GM23338 (cell line): ENCODE measurements at regions not wholly inside any gene's neighbourhood (a gene's known extent, or its start where the extent isn't known, plus 50 kb on each side); places are given as distances from the start of the nearest gene placed in this dataset.

Experiments used
- ATAC-seq: fragments of 200-7000 bp; cut with Tn5 transposase; 3 replicates; pipeline ENCODE4 v1.9.1; 2020
- DNase-seq: peaks from one replicate; pipeline ENCODE4 v3.0.0-alpha.2; 2015; ENCODE audit warnings: low spot score
- H2AFZ ChIP-seq: fragments of 200-600 bp; sonication (generic); 2 replicates; pipeline ENCODE4 v1.8.0; 2016; ENCODE audit warnings: antibody characterized with exemption, mild to moderate bottlenecking, moderate library complexity
- H3F3A ChIP-seq: fragments of 200-600 bp; sonication (generic); replicated peaks from 2 replicates; pipeline ENCODE4 v1.8.0; 2017; ENCODE audit warnings: antibody characterized with exemption, mixed run types, low read depth
- H3K27ac ChIP-seq: fragments of 200-600 bp; sonication (generic); 2 replicates; pipeline ENCODE4 v1.6.1; 2016; ENCODE audit warnings: low read depth
- H3K27me3 ChIP-seq: fragments of 200-600 bp; sonication (generic); 2 replicates; pipeline ENCODE4 v1.8.0; 2016; ENCODE audit warnings: mild to moderate bottlenecking, mixed run types, moderate library complexity; ENCODE audit not compliant: insufficient read depth
- H3K36me3 ChIP-seq: fragments of 200-600 bp; sonication (generic); 2 replicates; pipeline ENCODE4 v1.8.0; 2016; ENCODE audit warnings: mild to moderate bottlenecking; ENCODE audit not compliant: insufficient read depth
- H3K4me1 ChIP-seq: fragments of 200-600 bp; sonication (generic); 2 replicates; pipeline ENCODE4 v1.8.0; 2016; ENCODE audit warnings: mild to moderate bottlenecking, moderate library complexity; ENCODE audit not compliant: insufficient read depth
- H3K4me2 ChIP-seq: fragments of 200-600 bp; sonication (generic); 2 replicates; pipeline ENCODE4 v1.7.1; 2017; ENCODE audit warnings: mixed run types
- H3K4me3 ChIP-seq: fragments of 200-600 bp; sonication (generic); 2 replicates; pipeline ENCODE4 v1.6.1; 2016; ENCODE audit warnings: mixed run types
- H3K79me2 ChIP-seq: fragments of 200-600 bp; sonication (generic); replicated peaks from 2 replicates; pipeline ENCODE4 v1.8.0; 2017; ENCODE audit warnings: mild to moderate bottlenecking; ENCODE audit not compliant: insufficient read depth
- H3K9me2 ChIP-seq: fragments of 200-600 bp; sonication (generic); 2 replicates; pipeline ENCODE4 v1.8.0; 2017; ENCODE audit not compliant: insufficient read depth
- H4K20me1 ChIP-seq: fragments of 200-600 bp; sonication (generic); replicated peaks from 2 replicates; pipeline ENCODE4 v1.8.0; 2017; ENCODE audit warnings: mild to moderate bottlenecking; ENCODE audit not compliant: insufficient read depth
- H3K27ac Mint-ChIP-seq: 2 replicates; pipeline ENCODE4 v1.8.0; 2020; ENCODE audit warnings: inconsistent platforms, mild to moderate bottlenecking, moderate library complexity, mixed read lengths
- H3K27me3 Mint-ChIP-seq: 3 replicates; pipeline ENCODE4 v1.8.0; 2022; ENCODE audit warnings: low read depth, mild to moderate bottlenecking, moderate library complexity, mixed read lengths, inconsistent platforms; ENCODE audit not compliant: insufficient read depth, poor library complexity
- H3K36me3 Mint-ChIP-seq: 3 replicates; pipeline ENCODE4 v1.8.0; 2021; ENCODE audit warnings: low read depth, mild to moderate bottlenecking, inconsistent platforms, moderate library complexity, mixed read lengths
- H3K4me1 Mint-ChIP-seq: 3 replicates; pipeline ENCODE4 v1.8.0; 2020; ENCODE audit warnings: mild to moderate bottlenecking, inconsistent platforms, mixed read lengths
- H3K4me3 Mint-ChIP-seq: 3 replicates; pipeline ENCODE4 v1.8.0; 2021; ENCODE audit warnings: moderate library complexity, mild to moderate bottlenecking, inconsistent platforms, mixed read lengths
- H3K9me3 Mint-ChIP-seq: 3 replicates; pipeline ENCODE4 v1.8.0; 2020; ENCODE audit warnings: moderate library complexity, mild to moderate bottlenecking, inconsistent platforms, mixed read lengths
- CREB1 ChIP-seq: fragments of 250-450 bp; sonication (Bioruptor Pico); IDR thresholded peaks from 2 replicates; pipeline ENCODE4 v1.5.0; 2020; ENCODE audit warnings: low read depth, mild to moderate bottlenecking, moderate library complexity
- EZH2phosphoT487 ChIP-seq: fragments of 200-600 bp; sonication (generic); IDR thresholded peaks from one replicate; pipeline ENCODE4 v1.8.1; 2018; ENCODE audit warnings: antibody characterized with exemption; ENCODE audit not compliant: unreplicated experiment
- JUNB ChIP-seq: IDR thresholded peaks from one replicate; pipeline ENCODE4 v1.6.1; 2016; ENCODE audit warnings: antibody characterized with exemption; ENCODE audit not compliant: unreplicated experiment
- NANOG ChIP-seq: IDR thresholded peaks from 2 replicates; pipeline ENCODE4 v1.6.1; 2016; ENCODE audit warnings: antibody characterized with exemption, borderline replicate concordance
- POLR2AphosphoS5 ChIP-seq: IDR thresholded peaks from 2 replicates; pipeline ENCODE4 v1.6.1; 2016; ENCODE audit warnings: antibody characterized with exemption, low read depth
- ZNF331 ChIP-seq: fragments of 250-450 bp; sonication (Bioruptor Pico); IDR thresholded peaks from 2 replicates; pipeline ENCODE4 v1.5.0; 2020; ENCODE audit warnings: low read depth, mild to moderate bottlenecking, moderate library complexity
- TF ChIP-seq, protein P1 (sequence below): fragments of 250-450 bp; sonication (Bioruptor Pico); IDR thresholded peaks from 2 replicates; pipeline ENCODE4 v1.5.0; 2020; ENCODE audit warnings: mild to moderate bottlenecking, moderate library complexity
- TF ChIP-seq, protein P2 (sequence below): IDR thresholded peaks from 2 replicates; pipeline ENCODE4 v1.6.1; 2016; ENCODE audit warnings: antibody characterized with exemption

DNA sequence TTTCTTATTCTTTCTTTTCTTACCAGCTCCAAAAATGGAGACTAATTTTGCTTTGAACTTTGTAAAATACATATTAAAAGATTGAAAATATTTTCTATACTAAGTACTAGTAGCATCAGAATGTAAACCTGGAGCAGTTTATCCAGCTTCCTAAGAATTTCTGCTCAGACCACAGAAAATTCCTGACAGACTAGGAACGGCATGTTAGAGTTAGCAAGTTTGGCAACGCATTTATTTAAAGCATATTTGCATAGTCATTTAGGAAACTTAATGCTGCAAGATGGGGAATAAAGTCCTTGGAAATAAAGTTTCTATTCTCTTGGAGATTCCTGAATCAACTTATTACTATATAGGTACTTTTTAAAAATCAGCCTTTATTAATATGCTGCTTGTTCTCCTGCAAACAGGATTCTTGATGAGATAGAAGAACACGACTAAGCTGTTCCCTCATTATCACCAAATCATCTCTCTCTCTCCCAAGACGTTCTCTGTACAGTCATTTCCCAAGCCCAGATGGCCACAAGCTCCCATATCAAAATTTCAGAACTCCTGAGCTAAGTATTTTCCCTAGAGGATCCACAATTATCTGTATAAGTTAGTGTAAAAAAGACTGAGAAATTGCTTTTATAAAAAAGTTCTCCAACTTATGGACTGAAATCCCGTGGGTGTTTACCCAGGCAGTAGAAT lies 305.8 kb upstream of the NEBL start (continued):
- TF ChIP-seq, protein P1, sequence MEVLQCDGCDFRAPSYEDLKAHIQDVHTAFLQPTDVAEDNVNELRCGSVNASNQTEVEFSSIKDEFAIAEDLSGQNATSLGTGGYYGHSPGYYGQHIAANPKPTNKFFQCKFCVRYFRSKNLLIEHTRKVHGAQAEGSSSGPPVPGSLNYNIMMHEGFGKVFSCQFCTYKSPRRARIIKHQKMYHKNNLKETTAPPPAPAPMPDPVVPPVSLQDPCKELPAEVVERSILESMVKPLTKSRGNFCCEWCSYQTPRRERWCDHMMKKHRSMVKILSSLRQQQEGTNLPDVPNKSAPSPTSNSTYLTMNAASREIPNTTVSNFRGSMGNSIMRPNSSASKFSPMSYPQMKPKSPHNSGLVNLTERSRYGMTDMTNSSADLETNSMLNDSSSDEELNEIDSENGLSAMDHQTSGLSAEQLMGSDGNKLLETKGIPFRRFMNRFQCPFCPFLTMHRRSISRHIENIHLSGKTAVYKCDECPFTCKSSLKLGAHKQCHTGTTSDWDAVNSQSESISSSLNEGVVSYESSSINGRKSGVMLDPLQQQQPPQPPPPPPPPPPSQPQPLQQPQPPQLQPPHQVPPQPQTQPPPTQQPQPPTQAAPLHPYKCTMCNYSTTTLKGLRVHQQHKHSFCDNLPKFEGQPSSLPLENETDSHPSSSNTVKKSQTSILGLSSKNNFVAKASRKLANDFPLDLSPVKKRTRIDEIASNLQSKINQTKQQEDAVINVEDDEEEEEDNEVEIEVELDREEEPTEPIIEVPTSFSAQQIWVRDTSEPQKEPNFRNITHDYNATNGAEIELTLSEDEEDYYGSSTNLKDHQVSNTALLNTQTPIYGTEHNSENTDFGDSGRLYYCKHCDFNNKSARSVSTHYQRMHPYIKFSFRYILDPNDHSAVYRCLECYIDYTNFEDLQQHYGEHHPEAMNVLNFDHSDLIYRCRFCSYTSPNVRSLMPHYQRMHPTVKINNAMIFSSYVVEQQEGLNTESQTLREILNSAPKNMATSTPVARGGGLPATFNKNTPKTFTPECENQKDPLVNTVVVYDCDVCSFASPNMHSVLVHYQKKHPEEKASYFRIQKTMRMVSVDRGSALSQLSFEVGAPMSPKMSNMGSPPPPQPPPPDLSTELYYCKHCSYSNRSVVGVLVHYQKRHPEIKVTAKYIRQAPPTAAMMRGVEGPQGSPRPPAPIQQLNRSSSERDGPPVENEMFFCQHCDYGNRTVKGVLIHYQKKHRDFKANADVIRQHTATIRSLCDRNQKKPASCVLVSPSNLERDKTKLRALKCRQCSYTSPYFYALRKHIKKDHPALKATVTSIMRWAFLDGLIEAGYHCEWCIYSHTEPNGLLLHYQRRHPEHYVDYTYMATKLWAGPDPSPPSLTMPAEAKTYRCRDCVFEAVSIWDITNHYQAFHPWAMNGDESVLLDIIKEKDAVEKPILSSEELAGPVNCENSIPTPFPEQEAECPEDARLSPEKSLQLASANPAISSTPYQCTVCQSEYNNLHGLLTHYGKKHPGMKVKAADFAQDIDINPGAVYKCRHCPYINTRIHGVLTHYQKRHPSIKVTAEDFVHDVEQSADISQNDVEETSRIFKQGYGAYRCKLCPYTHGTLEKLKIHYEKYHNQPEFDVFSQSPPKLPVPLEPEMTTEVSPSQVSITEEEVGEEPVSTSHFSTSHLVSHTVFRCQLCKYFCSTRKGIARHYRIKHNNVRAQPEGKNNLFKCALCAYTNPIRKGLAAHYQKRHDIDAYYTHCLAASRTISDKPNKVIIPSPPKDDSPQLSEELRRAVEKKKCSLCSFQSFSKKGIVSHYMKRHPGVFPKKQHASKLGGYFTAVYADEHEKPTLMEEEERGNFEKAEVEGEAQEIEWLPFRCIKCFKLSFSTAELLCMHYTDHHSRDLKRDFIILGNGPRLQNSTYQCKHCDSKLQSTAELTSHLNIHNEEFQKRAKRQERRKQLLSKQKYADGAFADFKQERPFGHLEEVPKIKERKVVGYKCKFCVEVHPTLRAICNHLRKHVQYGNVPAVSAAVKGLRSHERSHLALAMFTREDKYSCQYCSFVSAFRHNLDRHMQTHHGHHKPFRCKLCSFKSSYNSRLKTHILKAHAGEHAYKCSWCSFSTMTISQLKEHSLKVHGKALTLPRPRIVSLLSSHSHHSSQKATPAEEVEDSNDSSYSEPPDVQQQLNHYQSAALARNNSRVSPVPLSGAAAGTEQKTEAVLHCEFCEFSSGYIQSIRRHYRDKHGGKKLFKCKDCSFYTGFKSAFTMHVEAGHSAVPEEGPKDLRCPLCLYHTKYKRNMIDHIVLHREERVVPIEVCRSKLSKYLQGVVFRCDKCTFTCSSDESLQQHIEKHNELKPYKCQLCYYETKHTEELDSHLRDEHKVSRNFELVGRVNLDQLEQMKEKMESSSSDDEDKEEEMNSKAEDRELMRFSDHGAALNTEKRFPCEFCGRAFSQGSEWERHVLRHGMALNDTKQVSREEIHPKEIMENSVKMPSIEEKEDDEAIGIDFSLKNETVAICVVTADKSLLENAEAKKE (CRISPR knock-in tag), result no peak
- TF ChIP-seq EZH2phosphoT487, result no peak

DNA sequence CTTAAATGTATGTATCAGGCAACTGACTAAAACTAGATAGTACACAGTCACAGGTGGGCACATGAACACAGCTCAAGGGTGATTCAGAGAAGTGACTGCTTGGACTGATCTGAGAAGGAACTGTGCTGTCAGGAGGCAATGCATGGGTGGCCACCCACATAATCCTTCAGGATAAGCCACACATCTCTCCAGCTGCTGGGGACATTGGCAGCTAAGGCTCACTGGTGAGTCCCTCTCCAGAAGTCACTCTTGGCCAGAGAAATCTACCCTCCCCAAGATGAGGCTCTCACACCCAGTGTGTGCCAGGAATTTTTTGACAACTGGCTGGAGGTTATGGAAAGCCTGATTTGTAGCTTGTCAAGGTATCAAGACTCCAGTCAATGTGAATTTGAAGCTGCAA lies 302.4 kb upstream of the NEBL start:
- Histone ChIP-seq H4K20me1 (no peaks in the 10 kb centered on the region), H3K36me3 (no peaks in the 10 kb centered on the region), H3K4me1 (peaks cover 3% of the 10 kb centered on the region; the same call in 1 of the 2 replicates), H3K27me3 (no peaks in the 10 kb centered on the region), H3K4me2 (no peak overlapping the region), H3K9me2 (no peaks in the 10 kb centered on the region), H2AFZ (no peak overlapping the region), H3K4me3 (no peak overlapping the region), H3K27ac (no peak overlapping the region), H3F3A (no peaks in the 10 kb centered on the region), H3K79me2 (no peaks in the 10 kb centered on the region)
- no peak for ATAC-seq
- no peaks in the 10 kb centered on the region for H3K4me1 Mint-ChIP-seq
- TF ChIP-seq, protein P2, sequence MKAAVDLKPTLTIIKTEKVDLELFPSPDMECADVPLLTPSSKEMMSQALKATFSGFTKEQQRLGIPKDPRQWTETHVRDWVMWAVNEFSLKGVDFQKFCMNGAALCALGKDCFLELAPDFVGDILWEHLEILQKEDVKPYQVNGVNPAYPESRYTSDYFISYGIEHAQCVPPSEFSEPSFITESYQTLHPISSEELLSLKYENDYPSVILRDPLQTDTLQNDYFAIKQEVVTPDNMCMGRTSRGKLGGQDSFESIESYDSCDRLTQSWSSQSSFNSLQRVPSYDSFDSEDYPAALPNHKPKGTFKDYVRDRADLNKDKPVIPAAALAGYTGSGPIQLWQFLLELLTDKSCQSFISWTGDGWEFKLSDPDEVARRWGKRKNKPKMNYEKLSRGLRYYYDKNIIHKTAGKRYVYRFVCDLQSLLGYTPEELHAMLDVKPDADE, result no peak
- TF ChIP-seq JUNB (no peak), ZNF331 (CRISPR knock-in tag) (no peak), CREB1 (CRISPR knock-in tag) (no peak), NANOG (no peak), POLR2AphosphoS5 (no peak)
- no peak overlapping the region for H3K27ac Mint-ChIP-seq
- no peak overlapping the region for H3K4me3 Mint-ChIP-seq
- peaks cover 14% of the 10 kb centered on the region for H3K9me3 Mint-ChIP-seq
- H3K36me3 Mint-ChIP-seq, result peaks cover 11% of the 10 kb centered on the region
- DNase-seq, result no peak
- no peaks in the 10 kb centered on the region for H3K27me3 Mint-ChIP-seq
